ENCODE measurements at regions not wholly inside any gene's neighbourhood (a gene's known extent, or its start where the extent isn't known, plus 50 kb on each side); places are given as distances from the start of the nearest gene placed in this dataset.

DNA sequence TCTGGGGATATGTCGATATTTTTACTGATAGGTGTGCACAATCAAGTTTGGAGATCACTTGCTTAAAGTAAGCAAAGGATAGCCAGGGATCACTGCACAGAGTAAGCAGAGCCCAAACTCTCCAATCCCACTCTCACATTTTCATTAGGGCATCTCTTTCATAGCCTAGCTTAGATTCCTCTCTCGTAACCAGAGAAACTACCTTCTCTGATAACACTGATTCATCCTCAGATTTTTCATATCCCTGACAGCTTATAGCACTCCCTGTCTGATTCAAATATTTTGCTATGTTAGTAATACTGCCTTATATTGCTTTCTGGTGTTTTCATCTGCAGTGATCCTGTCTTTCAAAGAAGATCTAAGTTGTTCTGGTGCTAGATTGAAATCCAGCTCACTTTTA, 123.7 kb downstream of the CBLL2 start:
- no peak for DNase-seq

DNA sequence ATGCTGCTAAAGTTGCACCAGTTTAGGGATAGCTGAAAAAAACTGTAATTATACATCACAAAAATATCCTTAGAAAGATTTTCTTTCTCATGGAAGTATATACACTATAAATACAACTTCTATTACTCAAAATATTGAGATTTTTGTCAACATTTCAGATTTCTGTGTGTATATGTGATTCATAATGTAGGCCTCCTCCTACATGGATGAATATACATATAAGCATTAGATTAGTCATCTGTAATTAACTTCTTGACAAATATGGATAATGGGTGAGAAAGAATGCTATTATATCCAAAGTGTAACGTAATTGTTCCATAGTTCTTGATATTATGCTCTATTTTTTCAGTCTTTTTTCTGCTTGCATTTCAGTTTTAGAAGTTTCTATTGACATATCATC, 124.9 kb downstream of the CBLL2 start:
- no peak for DNase-seq

DNA sequence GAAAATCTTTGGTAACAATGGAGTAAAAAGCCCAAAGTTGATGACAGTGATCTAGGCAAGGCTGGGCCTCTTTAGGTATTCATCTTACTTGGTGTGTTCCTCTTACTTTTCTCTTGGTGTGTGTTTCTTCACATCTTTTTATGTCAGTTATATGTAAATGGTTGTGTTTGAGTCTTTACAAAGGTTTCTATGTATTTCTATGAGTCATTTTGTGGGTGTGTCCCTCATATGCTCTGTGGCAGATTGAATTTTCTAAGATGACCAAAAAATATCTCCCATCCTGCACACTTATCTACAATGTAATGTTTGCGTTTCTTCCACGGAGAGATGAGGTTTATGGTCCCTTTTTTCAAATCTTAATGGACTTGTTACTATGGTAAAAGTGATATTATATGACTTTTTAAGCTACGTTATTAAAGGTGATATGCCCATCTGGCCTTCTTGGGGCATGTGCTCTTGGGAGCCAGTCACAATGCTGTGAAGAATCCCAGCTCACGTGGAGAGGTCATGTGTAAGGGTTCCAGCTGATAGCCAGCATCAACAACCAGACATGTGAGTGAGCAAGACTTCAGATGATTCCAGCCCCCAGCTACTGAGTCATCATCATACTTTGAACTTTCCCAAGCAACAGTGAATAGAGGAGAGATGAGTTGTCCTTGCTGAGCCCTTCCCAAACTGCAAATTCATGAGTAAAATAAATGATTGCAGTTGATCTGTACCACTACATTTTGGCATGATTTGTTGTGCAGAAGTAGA, 126.9 kb downstream of the CBLL2 start:
- no peak for DNase-seq

DNA sequence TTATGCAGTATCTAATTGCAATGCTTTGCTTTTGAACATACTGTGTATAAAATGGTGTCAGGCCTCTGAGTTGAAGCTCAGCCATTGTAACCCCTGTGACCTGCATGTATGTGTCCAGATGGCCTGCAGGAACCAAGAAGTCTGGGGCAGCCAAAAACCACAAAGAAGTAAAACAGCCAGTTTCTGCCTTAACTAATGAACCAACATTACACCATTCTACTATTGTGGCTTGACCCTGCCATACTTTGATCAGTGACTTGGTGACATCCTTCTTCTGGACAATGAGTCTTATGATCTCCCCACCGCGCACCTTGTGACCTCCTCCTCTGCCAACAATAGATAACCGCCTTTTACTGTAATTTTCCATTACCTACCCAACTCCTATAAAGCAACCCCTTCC, 131.6 kb downstream of the CBLL2 start:
- DNase-seq = no peak

DNA sequence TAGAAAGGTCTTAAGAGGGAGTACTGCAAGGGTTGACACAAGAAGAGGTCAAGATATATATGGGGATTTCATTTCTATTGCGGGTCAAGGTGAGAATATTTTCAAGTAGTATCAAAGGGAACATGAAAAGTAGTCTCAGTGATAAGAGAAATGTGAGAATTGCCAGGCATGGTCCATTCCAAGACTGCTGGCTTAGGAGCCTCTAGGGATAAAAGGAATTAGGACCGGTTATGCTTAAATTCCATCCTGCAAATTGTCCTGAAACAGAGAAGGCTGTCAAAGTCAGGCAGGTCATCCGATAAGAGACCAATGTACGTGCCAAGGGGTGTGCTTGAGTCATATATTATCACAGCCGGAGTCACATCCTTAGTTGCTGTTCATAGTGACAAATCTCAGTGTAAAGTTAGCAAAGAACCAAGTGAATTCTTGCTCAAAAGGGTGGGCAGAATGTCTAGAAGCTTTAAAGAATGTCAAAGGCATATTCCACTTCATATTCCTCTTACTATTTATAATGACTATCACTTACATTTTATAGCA, 133.6 kb downstream of the CBLL2 start:
- no peak for DNase-seq

DNA sequence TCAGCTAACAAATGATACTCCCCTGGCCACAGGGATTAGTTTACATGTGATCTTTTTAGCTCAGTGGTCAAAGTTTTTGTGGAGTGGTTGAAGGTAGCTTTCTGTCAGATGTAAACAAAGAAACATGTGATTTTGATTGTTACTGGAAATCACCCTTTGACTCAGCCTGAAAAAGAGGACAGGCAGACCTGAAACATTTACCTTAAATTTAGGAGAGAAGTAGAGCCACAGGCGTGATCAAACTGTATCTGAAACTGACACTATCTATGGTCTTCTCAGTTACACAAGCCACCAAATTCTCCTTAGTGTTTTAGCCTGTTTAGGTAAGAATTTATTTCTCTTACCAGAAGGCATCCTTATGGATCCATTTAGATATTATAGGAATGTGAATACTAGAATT, 136.7 kb downstream of the CBLL2 start:
- no peak for DNase-seq

DNA sequence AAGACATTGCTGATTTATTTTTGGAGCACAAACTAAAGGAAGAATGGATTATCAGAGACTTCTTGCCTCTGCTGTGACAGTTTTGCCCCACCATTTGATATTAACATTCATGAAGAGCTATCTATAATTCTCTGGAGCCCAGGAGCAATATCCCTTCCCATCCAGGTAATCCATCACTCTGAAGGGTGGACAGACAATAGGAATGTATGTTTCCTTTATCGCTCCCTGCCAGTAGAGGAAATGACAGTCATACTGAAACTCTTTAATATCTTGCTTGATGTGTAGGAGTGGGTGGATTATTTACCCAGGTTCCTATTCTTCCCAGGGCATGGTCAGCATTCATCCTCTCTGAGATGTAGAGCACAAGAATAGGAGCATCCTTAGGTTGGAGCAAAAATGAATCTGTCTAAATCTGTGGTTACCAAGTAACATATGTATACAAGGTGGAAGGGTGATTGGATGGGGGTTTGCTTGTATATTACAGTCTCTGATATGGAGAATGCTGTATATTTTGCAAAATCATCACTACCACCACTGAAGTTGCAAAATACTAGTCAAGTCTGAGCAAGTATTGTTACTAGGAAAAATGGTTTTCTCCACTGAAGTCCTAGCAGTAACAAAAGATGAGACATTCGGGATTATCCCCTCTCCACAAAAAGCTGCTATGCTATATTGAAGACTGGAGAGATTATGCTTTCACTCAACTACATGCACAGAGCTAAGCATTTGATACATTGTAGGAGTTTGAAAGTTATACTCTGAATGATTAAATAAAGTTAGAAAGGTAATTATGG, 151.6 kb downstream of the CBLL2 start:
- no peak for DNase-seq

DNA sequence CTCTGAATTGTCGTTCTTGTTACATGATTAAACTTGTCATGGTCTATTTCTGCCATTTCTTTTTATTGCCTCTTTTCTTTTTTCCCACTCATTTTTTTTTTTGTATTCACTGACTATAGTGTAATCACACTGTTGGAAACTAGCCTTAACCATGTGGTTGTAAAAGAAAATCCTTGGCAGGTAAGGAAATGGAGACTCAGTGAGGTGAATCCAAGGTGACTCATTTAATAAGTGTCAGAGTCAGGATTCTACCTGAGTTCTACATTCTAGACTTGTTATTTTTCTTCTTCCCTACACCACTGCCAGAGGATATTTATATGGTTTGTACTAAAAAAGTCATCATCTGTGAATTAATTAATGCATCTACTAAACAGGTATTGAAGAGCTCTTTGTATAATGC, 152.2 kb downstream of the CBLL2 start:
- DNase-seq = no peak

DNA sequence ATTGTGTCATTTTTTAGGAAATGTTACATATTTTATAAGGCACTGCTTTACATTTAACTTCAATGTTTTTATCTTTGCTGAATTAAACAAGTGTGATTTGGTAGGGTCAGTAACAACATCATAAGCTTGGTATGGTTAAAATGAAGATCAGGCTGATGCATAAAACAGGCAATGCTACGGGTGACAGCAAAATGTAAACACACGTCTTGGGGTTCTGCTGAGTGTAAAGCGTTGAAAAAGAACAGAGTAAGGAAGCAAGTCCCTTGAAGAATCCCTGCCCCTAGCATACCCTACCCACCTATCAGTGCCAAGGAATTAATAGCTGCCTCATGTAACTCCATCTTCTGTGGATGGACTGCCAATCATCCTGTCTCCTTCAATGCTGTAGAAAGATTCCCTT, 157.0 kb downstream of the CBLL2 start:
- no peak for DNase-seq

DNA sequence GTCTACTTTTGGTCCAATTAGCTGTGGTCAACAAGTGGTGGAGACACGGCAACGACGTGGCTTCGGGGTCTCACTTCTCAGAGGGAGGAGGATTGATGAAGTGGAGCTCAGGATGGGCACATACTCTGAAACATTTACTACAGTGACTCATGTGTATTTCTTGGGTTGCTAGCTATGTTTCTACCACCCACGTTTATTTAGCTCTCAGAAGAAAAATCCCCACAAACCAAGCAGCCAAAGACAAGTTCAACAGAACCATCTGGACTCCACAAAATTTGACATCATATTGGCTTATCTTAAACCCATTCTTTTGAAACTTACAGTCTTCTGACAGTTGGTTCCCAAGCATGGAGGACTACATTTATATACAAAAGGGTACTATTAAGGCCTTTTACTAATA, 158.0 kb downstream of the CBLL2 start:
- DNase-seq = no peak

DNA sequence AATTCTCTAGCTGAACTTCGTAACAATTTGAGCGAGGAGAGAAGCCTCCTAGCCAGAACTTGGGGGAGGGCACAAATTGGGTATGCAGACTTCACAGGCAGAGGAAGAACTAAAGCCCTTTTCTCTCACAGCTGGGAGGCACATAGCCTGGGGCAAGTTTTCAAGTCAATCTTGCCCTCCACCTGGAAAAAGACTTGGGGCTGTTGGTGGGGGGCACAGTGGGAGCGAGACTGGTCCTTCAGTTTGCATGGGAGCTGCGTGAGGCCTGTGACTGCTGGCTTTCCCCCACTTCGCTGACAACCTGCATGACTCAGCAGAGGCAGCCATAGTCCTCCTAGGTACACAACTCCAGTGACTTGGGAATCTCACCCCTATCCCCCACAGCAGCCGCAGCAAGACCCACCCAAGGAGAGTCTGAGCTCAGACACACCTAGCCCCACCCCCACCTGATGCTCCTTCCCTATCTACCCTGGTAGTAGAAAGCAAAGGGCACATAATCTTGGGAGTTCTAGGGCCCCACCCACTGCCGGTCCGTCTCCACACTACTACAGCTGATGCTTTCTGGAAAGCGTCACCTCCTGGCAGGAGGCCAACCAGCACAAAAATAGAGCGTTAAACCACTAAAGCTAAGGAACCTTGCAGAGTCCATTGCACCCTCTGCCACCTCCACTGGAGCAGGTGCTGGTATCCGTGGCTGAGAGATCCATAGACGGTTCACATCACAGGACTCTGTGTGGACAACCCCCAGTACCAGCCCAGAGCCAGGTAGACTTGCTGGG, 160.8 kb downstream of the CBLL2 start:
- no peak for DNase-seq

DNA sequence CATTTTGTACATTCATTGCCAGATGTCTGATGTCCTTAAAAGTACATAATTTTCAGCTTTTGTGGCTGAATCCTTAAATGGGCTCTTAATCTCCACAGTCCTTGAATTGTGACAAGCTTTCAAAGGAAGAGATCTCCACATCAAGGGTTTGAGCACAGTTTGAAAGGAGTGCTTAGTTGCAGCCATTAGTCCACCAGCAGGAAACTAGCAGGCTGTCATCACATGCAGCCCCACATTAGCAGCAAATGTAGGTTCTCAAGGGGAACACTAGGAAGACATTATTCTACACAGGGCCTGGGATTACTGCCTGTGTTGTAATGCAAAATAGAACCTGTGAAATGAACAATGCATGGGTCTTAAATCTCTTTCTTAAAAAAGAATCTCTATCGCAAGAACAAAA, 173.2 kb downstream of the CBLL2 start:
- no peak for DNase-seq

DNA sequence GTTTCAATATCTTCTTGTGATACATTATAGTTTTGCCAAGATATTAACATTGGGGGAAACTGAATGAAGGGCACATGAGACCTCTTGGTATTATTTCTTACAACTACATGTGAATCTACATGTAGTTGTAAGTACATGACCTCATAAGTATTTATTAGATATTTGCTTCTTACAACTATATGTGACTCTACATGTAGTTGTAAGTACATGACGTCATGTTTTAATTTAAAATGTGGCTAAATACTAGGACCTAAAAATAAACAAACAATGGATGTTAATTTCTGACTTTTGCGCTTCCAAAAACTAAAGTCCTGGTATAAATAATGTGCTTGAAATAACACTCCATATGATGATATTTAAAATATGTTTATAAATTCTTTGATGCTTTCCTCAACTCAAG, 190.2 kb downstream of the CBLL2 start:
- no peak for DNase-seq

DNA sequence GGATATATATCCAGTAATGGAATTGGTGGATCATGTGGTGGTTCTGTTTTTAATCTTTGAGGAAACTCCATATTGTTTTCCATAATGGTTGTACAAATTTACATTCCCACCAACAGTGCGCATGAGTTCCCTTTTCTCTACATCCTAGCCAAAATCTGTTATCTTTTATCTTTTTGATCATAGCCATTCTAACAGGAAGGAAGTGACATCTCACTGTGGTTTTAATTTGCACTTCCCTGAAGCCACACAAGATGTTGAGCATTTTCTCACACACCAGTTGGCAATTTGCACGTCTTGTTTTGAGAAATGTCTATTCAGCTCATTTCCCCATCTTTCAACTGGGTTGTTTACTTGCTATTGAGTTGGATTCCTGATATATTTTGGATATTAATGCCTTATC, 194.9 kb downstream of the CBLL2 start:
- DNase-seq = no peak

DNA sequence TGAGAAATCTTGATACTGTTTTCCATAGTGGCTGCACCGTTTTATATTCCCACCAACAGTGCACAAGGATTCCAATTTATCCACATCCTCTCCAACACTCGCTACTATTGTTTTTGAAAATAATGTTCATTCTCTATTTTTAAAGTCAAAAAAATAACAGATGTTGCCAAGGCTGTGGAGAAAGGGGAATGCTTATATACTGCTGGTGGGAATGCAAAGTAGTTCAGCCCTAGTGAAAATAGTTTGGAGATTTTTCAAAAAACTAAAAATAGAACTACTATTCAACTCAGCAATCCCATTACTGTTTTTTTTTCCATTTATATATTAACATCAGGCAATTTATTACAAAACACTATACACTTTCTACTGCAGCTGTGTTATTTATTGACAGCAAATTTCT, 208.7 kb downstream of the CBLL2 start:
- DNase-seq = no peak

DNA sequence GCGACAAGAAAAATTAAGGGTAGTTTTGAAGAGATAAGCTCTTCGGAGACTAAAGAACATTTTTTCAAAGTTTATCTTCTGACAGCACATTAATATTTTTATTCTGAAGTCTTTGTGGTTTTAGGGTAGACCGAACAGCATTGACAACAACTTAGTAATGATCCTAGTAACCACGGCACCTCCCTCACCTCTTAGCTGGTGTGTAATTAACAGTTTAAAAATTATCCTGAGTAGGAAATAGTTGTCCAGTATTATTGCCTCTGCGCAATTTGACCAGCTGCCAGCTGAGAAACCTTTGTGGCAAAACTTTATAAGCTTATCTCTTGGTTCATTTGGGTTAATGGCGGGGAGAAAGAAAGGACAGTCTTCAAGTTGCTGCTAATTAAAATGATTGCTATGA, 213.6 kb downstream of the CBLL2 start:
- no peak for DNase-seq

DNA sequence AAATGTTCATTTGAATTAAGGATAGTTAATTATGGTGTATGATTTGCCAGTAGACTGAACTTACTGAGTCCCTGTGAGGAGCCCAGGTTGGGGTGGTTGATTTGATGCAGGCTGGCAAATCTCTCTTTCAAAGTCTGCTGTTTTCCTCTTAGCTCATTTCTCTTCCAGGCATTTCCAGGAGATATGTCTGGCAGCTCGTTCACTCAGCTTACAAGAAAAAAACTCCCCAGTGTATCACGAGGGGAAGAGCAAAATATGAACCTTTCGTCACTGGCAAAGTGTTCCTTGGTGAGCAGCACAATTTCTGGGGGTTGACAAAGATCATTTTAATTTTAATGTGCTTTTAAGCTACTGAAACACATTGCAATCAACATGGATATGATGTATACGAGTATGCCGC, 244.2 kb downstream of the CBLL2 start:
- no peak for DNase-seq

DNA sequence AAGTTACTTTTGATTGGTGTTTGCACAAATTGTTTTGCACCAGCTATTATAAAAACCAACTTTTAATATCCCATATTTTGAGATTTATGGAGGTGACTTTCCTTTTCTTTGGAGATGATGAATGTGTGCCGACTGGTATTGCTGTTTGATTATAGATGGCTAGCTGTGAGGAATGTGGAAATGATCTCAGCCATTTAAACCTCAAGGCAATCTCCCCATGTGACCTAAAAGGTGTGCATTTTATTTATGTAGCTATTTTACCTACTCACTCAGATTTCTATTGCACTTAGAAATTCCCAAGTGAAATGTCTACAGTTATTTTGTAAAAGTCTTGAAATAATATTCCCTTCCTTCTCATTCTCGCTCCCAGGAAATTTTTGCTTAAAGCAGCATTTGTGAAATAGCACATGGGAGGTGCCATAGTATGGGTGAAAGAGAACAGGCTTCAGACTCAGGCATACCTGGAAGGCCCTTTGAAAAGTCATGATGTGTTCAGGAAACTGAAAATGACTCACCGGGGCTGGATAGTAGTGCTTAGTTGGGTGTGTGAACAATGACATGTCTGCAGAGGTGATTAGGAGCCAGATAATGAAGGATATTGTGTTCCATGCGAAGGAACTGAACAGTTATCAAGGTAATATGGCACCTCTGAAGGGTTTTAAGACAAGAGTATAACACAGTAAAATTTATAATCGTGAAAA, 247.6 kb downstream of the CBLL2 start:
- no peak for DNase-seq

DNA sequence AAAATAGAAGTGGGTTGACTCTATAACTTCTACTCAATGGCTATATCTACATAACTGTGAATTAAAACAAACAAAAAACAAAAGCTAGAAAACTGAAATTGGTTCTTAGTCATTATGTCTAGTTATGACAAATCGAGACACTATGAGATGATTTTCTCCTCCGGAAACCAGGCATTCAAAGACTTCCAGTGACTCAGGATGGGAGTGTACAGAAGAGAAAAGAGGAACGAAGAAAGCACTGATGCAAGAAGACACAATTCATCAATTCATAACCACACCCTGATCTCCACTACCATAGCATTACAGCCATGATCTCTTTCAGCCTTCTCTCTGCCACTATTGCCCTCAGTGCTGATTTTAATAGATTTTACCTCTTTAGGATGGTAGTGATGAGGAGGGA, 253.6 kb downstream of the CBLL2 start:
- no peak for DNase-seq

DNA sequence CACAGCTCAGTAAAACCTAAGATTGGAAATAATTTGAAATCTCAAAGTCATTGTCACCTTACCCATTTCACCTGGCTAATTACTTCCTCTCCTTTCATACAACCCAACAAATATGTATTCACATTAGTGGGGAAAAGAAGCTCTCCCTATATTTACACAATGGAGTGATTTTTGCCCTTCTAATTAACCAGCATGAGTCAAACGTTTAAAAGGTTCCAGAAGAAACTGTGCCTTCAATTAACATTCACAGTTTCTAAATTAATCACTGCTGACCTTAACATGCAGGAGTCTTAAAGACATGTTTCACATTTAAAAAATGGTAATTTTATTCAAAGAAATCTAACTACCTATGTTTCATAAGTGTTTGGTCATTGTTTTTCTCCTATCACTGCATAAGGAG, 254.6 kb downstream of the CBLL2 start:
- DNase-seq = no peak

DNA sequence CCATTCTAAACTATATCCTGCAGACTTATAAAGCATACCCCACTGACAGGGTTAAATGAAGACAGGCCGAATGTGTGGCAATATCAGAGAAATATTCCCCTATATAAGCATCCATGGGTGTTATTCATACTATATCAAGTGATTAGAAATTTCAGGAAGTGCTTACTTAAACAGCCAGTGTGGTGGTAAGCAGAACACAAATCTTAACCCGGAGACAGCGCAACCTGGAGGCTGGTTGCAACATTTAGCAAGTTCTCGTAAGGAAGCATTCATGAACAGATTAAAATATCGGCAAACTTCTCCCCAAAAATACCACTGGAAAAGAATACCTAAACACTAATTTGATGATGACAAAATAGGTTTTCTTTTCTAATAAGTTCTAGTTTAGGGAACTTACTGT, 261.2 kb downstream of the CBLL2 start:
- DNase-seq = no peak

DNA sequence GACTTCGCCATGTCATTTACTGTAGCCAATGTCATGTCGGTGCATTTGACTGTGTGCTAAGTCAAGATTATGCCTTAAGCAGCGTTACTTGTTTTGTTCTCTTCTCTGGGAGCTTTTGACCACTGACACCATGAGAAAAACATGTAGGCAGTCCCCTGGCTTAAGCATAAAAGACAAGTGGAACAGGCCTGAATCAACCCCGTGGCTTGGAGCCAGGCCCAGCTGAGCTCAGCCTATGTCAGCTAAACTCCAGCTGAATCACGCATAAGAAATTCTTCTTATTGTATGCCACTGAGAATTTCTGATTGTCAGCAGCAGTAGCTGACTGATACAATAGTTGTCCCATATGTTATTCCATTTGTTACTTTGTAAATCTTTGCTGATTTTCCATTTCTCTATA, 261.9 kb downstream of the CBLL2 start:
- DNase-seq = no peak

DNA sequence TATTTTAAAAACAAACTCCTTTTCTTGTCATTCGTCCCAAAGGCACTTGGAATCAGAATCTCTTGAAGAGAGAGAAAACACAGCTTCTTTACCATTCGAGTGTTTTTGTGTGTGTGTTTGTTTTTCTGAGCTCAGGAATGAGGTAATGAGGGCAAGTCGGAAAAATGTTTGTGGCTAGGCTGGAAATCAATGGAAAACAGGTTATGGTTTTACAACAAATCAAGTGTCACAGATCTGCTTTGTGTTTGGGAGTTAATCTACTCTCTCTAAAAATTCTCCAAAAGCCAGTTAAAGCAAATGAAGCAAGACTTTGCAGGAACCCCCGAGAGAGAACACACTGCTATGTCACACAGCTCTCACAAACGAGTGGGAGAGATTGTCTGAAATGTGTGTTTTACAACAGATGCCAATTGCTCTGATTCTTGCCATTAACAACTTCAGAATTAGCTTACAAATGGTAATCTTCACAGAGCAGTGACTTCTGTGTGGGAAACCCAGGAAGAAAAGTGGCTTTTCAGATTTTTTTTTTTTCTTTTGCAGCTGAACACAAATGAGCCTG, 264.1 kb downstream of the CBLL2 start:
- DNase-seq = no peak
